Right ventricle myocardium superior (tissue), 1 donor: ENCODE measurements at regions not wholly inside any gene's neighbourhood (a gene's known extent, or its start where the extent isn't known, plus 50 kb on each side); places are given as distances from the start of the nearest gene placed in this dataset.
"Not testable (repeated sequence)": the region's sequence is repeated elsewhere in the genome, so short reads cannot be mapped to it uniquely, and the experiment has no call there.

Experiments used
- ATAC-seq: fragments of 200-7000 bp; cut with Tn5 transposase; one replicate; pipeline ENCODE4 v1.9.1; 2020; ENCODE audit warnings: mild to moderate bottlenecking; ENCODE audit not compliant: poor library complexity
- DNase-seq: peaks from one replicate; pipeline ENCODE4 v3.0.0-alpha.2; 2020
- intact Hi-C: fragments of 100-400 bp; cut with DNase I; formaldehyde crosslinking; loops from one replicate; pipeline ENCODE4 v1.11.2; 2022
- donor health status: DM: no; HTN: yes; CAD: no; lungs with severe emphysema.

- intact Hi-C loops, result no loop called here
- ATAC-seq (no peak), DNase-seq (no peak)
These were observed 196.6 kb upstream of the NPVF start for GRCh38 chr7:25424855-25425254.

- intact Hi-C loops, result no loop called here
- ATAC-seq, result no peak
- no peak for DNase-seq
These were observed 199.4 kb upstream of the NPVF start for GRCh38 chr7:25427721-25428120.

- DNase-seq, result no peak
These were observed 201.4 kb upstream of the NPVF start for GRCh38 chr7:25429731-25430130.

GRCh38 chr7:25430200-25430931 is 202.1 kb upstream of the NPVF start:
- intact Hi-C loops, result no loop called here
- no peak for ATAC-seq
- no peak for DNase-seq

More at GRCh38 chr7:25429731-25430130, 201.4 kb upstream of the NPVF start:
- intact Hi-C loops, result no loop called here
- peak; percentile 55 for ATAC-seq

- ATAC-seq (no peak), DNase-seq (no peak)
- intact Hi-C loops, result no loop called here
These were observed 203.7 kb upstream of the NPVF start for GRCh38 chr7:25431956-25432450.

GRCh38 chr7:25432807-25433206 is 204.5 kb upstream of the NPVF start:
- intact Hi-C loops, result no loop called here
- DNase-seq (no peak), ATAC-seq (no peak)

- intact Hi-C loops, result no loop called here
- DNase-seq (no peak), ATAC-seq (no peak)
These were observed 208.1 kb upstream of the NPVF start for GRCh38 chr7:25436413-25436812.

- no peak for ATAC-seq
These were observed 209.0 kb upstream of the NPVF start for GRCh38 chr7:25437308-25437707.

GRCh38 chr7:25444991-25445390 is 216.7 kb upstream of the NPVF start:
- intact Hi-C loops, result no loop called here
- no peak for DNase-seq
- ATAC-seq, result no peak

More at GRCh38 chr7:25437308-25437707, 209.0 kb upstream of the NPVF start:
- no peak for DNase-seq
- intact Hi-C loops, result no loop called here

GRCh38 chr7:25448301-25448700 is 220.0 kb upstream of the NPVF start:
- intact Hi-C loops, result no loop called here
- no peak for DNase-seq
- ATAC-seq, result no peak

- intact Hi-C loops, result no loop called here
- DNase-seq (no peak), ATAC-seq (no peak)
These were observed 225.7 kb upstream of the NPVF start for GRCh38 chr7:25454020-25454419.

- peak; percentile 53 for DNase-seq
- ATAC-seq, result peak; percentile 82
- intact Hi-C loops, result no loop called here
These were observed 226.3 kb upstream of the NPVF start for GRCh38 chr7:25454562-25455041.

GRCh38 chr7:25455683-25456251 is 227.5 kb upstream of the NPVF start:
- intact Hi-C loops, result no loop called here
- ATAC-seq (no peak), DNase-seq (no peak)

- ATAC-seq (peak; percentile 63), DNase-seq (peak; percentile 46)
- intact Hi-C loops, result no loop called here
These were observed 228.3 kb upstream of the NPVF start for GRCh38 chr7:25456467-25457171.

GRCh38 chr7:25459057-25459456 is 230.8 kb upstream of the NPVF start:
- DNase-seq (no peak), ATAC-seq (no peak)
- intact Hi-C loops, result no loop called here

- intact Hi-C loops, result no loop called here
- ATAC-seq (peak; percentile 49), DNase-seq (no peak)
These were observed 232.1 kb upstream of the NPVF start for GRCh38 chr7:25460433-25460832.

- ATAC-seq (no peak), DNase-seq (no peak)
- intact Hi-C loops, result no loop called here
These were observed 241.4 kb upstream of the NPVF start for GRCh38 chr7:25469669-25470068.

- intact Hi-C loops, result no loop called here
- no peak for DNase-seq
- ATAC-seq, result no peak
These were observed 248.7 kb upstream of the NPVF start for GRCh38 chr7:25476863-25477499.

- DNase-seq, ATAC-seq, intact Hi-C loops: not testable (repeated sequence)
These were observed 249.9 kb upstream of the NPVF start for GRCh38 chr7:25478221-25478620.
